GM10266 (cell line): ENCODE measurements at regions not wholly inside any gene's neighbourhood (a gene's known extent, or its start where the extent isn't known, plus 50 kb on each side); places are given as distances from the start of the nearest gene placed in this dataset.

Source experiments
- DNase-seq: peaks from one replicate; pipeline ENCODE4 v3.0.0; 2012; ENCODE audit errors: extremely low spot score
- CTCF ChIP-seq: IDR thresholded peaks from 2 replicates; pipeline ENCODE4 v1.5.1; 2012; ENCODE audit warnings: mild to moderate bottlenecking, low read depth; ENCODE audit not compliant: control insufficient read depth, insufficient read depth; ENCODE audit errors: missing control alignments

DNA sequence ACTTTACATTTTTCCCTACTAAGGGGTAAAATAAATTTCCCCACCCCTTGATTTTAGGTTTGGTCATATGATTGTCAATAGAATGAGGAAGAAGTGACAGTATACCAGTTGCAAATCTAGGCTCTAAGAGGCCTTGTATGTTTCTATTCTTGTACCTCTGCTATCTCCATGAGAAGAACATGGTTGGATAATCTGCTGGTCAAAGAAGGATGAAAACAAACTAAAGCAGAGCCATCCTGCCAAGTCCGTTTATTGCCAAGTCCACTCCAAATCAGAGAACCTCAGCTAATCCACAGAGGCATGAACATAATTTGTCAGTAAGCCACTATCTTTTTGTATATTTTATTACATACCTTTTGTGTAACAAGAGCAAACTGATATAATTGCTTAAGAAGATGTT is 98.0 kb downstream of the CRPPA start:
- TF ChIP-seq CTCF, result no peak
- no peak for DNase-seq

DNA sequence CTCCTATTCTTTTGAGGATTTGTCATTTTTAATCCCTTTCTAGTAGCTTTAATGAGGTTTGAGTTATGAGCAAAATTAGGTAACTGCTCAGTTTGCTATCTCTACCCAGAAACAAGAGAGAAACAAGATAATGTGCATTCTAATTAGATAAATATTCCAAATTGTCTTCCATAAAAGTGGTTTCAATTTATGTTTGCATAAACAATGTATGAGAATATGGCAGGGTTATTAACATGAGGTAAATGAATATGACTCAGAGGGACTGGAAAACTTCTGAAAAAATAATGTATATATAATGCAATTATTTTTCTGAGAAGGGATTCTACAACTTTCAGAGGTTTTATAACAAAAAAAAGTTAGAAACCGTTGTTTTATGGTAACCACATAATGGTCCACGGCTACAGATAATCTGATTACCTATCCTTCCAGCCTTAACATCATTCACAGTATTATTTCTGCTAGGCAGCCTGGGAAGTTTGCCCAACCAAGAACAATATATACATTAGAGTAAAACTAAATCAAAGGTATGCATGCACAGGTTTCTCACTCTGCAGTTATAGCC is 101.2 kb downstream of the CRPPA start:
- TF ChIP-seq CTCF, result no peak
- DNase-seq, result no peak

DNA sequence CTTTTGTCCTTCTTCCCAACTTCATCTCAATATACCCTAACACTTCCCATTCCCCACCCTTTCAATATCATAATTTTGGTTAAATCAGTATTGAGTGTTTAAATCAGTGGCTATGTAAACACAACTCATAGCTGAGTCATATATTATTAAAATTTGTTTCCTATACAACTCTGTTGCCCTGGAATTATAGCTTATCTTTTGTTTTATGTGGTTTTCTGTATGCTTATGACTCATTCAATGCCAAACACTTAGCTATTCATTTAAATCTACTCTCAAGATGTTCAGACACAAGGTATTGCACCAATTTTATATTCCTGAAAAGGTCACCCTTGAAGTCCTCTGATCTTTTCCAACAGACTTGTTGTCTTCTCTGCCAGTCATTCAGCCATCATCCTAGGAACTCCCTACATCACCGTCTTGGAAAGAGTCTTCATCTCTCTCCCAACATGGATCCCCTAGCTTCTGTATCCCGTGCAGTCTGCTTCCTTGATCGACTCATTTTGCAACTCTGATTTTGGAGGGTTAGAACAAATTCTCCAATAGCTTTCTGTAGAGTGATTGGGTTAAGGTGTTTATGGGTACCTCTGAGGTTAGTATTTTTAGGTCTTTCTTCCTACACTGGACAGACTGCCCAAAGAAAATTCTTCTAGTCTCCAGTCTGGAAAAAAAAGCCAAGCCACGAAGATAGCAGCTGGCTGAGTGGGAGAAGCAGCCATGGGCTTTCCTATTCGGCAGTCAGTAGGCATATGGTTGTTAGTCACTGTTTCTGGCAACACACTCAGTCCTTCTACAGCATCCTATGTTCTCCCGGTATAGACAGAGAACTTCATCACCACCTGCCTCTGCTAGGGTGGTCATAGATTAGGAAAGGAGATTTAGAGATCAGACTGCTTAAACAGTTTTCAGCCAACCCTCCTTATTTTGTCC is 102.1 kb downstream of the CRPPA start:
- no peak for DNase-seq
- TF ChIP-seq CTCF, result no peak

DNA sequence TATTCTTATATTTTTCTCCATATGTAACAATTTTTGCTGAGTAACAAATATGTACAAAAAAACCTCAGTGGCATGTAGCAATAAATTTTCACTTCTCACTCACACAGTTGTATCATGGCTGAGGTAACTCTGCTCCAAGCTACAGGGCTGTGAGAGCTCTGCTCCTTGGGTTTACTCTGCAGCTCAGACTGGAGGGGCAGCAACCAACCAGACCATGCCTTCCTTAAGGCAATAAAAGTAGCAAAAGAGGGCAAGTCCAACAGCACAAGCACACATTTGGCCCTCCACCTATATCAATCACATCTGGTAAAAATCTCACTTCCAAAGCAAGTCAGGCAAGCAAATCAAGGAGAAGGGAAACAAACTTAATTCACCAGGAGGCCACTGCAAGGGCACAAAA is 102.9 kb downstream of the CRPPA start:
- TF ChIP-seq CTCF, result no peak
- no peak for DNase-seq

- no peak for TF ChIP-seq CTCF
- no peak for DNase-seq
Measured at GRCh38 chr7:16317406-16317805, 103.9 kb downstream of the CRPPA start.

GRCh38 chr7:16315280-16315679 is 106.1 kb downstream of the CRPPA start:
- no peak for TF ChIP-seq CTCF
- DNase-seq, result no peak

DNA sequence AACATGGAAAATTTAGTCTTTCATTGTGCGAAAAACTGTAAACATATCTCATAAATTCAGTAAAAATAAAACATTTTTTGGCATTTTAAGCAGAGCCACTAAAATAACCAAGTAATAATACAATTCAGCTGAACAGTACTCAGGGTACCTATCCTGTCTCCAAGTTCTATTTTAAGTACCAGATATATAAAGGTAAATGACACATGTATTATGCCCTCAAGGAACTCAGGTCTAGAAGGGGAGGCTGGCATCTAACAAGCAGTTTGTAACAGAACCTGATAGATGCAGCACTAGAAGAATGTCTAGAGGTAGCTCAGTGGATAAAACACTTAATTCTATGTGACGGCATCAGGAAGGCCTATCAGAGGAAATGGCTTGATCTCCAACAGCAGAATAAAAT is 112.2 kb downstream of the CRPPA start:
- no peak for TF ChIP-seq CTCF
- no peak for DNase-seq
